D721Med (cell line): ENCODE measurements at regions not wholly inside any gene's neighbourhood (a gene's known extent, or its start where the extent isn't known, plus 50 kb on each side); places are given as distances from the start of the nearest gene placed in this dataset.

ENCODE experiments used
- DNase-seq: peaks from one replicate; pipeline ENCODE4 v3.0.0; 2011; ENCODE audit warnings: low spot score; ENCODE audit not compliant: insufficient read length
- FAIRE-seq: peaks from 2 replicates; lab custom pipeline; 2011; peaks lifted over from hg19 to GRCh38; lab: Jason Lieb, UNC
- TF ChIP-seq, protein P1 (sequence below): IDR thresholded peaks from 2 replicates; pipeline ENCODE4 v1.5.1; 2012; ENCODE audit warnings: mild to moderate bottlenecking, control low read depth; ENCODE audit not compliant: insufficient read depth; ENCODE audit errors: missing control alignments

DNA sequence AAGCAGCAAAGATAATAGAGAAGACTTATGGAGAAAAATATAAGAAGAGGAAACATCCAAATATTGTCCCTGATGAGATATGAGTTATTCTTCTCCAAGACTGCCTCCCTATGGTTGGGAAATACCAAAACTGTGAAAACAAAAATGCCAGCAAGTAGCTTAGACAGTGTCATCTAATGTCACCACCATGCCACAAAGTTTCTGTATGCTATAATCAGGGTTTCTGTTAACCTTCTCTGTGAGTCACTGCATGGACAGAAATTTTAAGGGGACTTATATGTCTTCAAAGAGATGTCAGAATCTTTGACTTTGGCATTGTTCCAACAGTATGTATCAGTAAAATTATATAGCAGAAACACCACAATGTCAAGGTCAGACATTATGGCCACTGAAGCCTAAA is 222.6 kb downstream of the KDM5D start:
- TF ChIP-seq, protein P1, sequence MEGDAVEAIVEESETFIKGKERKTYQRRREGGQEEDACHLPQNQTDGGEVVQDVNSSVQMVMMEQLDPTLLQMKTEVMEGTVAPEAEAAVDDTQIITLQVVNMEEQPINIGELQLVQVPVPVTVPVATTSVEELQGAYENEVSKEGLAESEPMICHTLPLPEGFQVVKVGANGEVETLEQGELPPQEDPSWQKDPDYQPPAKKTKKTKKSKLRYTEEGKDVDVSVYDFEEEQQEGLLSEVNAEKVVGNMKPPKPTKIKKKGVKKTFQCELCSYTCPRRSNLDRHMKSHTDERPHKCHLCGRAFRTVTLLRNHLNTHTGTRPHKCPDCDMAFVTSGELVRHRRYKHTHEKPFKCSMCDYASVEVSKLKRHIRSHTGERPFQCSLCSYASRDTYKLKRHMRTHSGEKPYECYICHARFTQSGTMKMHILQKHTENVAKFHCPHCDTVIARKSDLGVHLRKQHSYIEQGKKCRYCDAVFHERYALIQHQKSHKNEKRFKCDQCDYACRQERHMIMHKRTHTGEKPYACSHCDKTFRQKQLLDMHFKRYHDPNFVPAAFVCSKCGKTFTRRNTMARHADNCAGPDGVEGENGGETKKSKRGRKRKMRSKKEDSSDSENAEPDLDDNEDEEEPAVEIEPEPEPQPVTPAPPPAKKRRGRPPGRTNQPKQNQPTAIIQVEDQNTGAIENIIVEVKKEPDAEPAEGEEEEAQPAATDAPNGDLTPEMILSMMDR = no peak
- DNase-seq = no peak
- FAIRE-seq = no peak

DNA sequence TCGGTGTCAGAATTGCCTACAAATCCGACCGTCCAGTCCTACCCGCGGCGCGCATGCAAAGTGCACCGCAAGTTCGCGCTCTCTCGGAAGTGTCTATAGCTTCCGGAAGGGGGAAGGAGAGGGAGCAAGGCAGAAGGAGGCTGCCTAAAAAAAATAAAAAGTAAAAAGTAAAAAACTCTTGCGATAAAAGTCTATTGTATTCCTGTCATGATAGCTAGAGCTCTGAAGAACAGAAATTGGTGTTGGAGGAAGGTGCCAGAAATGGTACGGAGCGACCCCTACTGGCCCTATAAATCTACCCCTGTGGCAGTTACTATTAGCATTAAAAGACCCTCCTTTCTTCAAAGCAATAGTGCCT is 241.5 kb downstream of the KDM5D start:
- DNase-seq (no peak), FAIRE-seq (no peak)

DNA sequence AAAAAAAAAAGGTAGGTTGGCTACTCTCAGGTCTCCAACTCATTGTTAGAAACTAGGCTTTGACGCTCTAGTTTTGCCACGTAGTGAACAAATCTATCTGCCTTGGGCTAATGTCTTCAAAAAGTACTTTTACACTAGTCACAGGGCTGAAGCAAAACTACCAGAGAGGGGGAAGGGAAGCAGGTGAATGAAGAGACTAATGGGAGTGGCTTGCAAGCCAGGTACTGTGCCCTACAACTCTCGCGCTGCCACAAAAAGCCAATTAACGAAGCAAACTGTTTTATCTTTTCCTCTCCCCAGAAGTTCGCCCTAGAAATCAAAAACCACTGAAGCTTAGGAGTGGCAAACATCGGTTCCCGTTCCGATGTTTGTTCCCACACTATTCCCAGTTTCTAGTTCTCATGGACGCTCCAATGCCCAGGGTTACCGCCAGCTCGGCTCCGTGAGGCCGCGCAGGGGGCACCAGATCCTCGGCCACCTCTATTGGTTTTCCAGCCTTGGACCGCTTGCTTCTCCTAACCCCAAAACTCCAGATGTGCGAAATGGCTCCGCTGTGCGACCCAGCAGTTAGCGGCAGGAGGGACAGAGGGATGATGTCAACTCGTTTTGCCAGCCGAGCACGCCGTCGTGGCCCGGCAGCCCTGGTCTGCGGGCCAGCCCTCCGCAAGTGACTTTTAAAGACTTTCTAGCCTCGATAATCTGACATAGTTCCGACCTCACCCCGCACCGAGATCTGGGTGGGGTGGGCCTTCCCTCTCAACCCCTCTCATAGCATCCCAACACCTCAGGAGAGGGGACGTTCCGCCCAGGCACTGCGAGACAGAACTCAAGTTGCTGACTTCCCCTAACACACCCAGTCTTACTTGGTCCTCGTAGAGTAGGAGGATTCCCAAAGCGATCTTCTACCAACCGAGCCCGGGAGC is 242.1 kb downstream of the KDM5D start:
- DNase-seq (no peak), FAIRE-seq (no peak)
- TF ChIP-seq, protein P1 = no peak

More for the DNA sequence above, 241.5 kb downstream of the KDM5D start:
- TF ChIP-seq, protein P1 = no peak

DNA sequence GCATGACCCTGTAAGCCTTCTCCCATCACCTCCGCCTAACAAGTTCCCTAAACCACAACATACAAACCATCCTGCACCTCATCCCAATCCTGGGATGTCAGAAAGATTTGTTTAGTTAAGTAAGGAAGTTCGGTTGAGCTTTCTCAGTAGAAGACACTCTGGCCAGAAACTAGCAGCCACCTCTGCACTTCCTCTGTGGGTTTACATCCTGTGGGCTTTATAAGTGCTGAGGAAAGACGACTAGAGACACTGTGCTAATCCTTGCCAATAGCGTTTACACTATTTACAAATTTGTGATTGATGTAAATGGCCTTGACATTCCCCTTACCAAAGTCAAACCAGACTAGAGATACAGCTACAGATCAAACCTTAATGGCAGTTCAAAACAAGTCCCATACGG is 246.0 kb downstream of the KDM5D start:
- FAIRE-seq = no peak
- no peak for DNase-seq
- TF ChIP-seq, protein P1 = no peak

DNA sequence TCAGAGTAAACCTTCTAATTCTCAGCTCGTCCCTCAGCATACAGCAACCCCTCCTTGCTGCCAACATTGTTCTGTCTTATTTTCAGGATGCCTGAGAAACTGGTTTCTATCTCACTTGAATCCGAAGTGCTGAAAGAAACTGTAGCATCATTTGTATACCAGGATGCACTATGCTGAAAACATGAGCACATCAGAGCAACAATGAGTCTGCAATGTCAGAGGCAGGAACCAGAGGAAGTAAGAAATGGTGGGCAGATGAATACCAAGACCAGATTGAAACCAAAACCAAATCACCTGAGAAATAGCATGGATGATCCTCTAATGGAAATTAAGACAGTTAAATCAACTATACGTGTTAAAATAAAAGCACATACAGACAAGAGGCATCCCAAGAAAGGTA is 257.0 kb downstream of the KDM5D start:
- TF ChIP-seq, protein P1 = no peak
- FAIRE-seq = no peak
- no peak for DNase-seq

DNA sequence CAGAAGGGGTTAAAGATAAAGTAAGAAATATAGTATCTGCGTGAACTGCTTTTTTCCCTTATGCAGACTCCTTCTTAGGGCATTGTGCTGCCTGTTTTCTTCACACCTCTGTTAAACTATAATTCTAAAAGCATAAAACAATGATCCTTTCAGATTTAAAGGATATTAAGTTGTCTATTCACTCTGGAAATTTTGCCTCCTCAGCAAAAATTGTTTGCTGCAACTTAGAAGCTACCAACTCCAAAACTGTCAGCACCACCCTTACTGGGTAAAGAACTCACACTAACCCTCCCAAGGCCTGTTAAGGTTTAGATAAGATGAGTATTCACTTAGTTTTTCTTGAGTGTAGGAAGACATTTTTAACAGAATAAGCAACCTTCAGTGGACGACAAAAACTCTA is 259.5 kb downstream of the KDM5D start:
- TF ChIP-seq, protein P1 = no peak
- FAIRE-seq = no peak
- DNase-seq = no peak

DNA sequence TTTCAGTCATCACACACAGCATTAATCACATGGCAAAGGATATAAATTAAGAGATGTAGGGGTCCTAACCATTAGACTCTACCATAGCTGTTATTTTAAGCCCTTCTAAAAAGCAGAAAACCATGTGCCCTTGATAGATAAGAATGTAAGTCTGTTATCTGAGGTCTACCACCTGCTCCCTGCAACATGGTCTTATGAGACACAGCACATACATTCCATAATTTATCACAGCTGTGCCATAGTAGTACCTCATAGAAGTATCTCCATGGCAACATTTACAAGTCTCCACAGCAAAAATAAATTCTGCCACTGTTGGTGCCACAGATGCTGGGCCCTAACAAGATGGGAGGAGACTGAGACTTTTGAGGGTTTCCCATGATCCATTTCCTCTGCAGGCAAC is 265.4 kb downstream of the KDM5D start:
- no peak for FAIRE-seq
- TF ChIP-seq, protein P1 = no peak
- DNase-seq = no peak
